IMR-90 (cell line): ENCODE measurements at regions not wholly inside any gene's neighbourhood (a gene's known extent, or its start where the extent isn't known, plus 50 kb on each side); places are given as distances from the start of the nearest gene placed in this dataset.

ENCODE experiments used
- BHLHE40 ChIP-seq: fragments of 150-350 bp; IDR thresholded peaks from 2 replicates; pipeline ENCODE4 v1.6.1; 2016; ENCODE audit warnings: mild to moderate bottlenecking, low read depth, low read length
- CTCF ChIP-seq: conservative IDR thresholded peaks from 2 replicates; pipeline ENCODE4 v1.5.1; 2012; ENCODE audit warnings: mild to moderate bottlenecking, low read depth, low read length, improper control_type of control experiment
- FOS ChIP-seq: fragments of 150-350 bp; IDR thresholded peaks from 2 replicates; pipeline ENCODE4 v1.6.1; 2016; ENCODE audit warnings: low read depth, low read length
- MXI1 ChIP-seq: IDR thresholded peaks from 2 replicates; pipeline ENCODE4 v1.6.1; 2012; ENCODE audit warnings: low read depth, mild to moderate bottlenecking, low read length, moderate library complexity, borderline replicate concordance
- POLR2A ChIP-seq: IDR thresholded peaks from 2 replicates; pipeline ENCODE4 v1.6.1; 2012; ENCODE audit warnings: mild to moderate bottlenecking, low read depth, low read length
- RCOR1 ChIP-seq: IDR thresholded peaks from 2 replicates; pipeline ENCODE4 v1.6.1; 2012; ENCODE audit warnings: mild to moderate bottlenecking, low read length, improper control_type of control experiment; ENCODE audit not compliant: insufficient replicate concordance

GRCh38 chr19:27751044-27751391 is 1461.9 kb downstream of the UQCRFS1 start:
- TF ChIP-seq CTCF (no peak), FOS (no peak), RCOR1 (no peak), BHLHE40 (no peak), MXI1 (no peak), POLR2A (no peak)
